ENCODE measurements at regions not wholly inside any gene's neighbourhood (a gene's known extent, or its start where the extent isn't known, plus 50 kb on each side); places are given as distances from the start of the nearest gene placed in this dataset.

- H3K4me3 Mint-ChIP-seq: no peak overlapping the region
- no peak overlapping the region for H3K27ac Mint-ChIP-seq
- peaks cover 38% of the 10 kb centered on the region for H3K27me3 Mint-ChIP-seq
- peaks cover 4% of the 10 kb centered on the region for H3K9me3 Mint-ChIP-seq
- H3K4me1 Mint-ChIP-seq: no peaks in the 10 kb centered on the region
- ATAC-seq: no peak
- H3K36me3 Mint-ChIP-seq: no peaks in the 10 kb centered on the region
Observed at GRCh38 chr5:172505845-172506244, 51.5 kb upstream of the SH3PXD2B start.

GRCh38 chr5:172505403-172505759 is 51.1 kb upstream of the SH3PXD2B start:
- H3K27me3 Mint-ChIP-seq: peaks cover 38% of the 10 kb centered on the region
- H3K4me3 Mint-ChIP-seq: no peak overlapping the region
- no peak for ATAC-seq
- H3K36me3 Mint-ChIP-seq: no peaks in the 10 kb centered on the region
- H3K27ac Mint-ChIP-seq: no peak overlapping the region
- no peaks in the 10 kb centered on the region for H3K9me3 Mint-ChIP-seq
- H3K4me1 Mint-ChIP-seq: no peaks in the 10 kb centered on the region

GRCh38 chr5:172504701-172505402 is 50.5 kb upstream of the SH3PXD2B start:
- ATAC-seq: no peak
- H3K4me1 Mint-ChIP-seq: no peaks in the 10 kb centered on the region
- no peaks in the 10 kb centered on the region for H3K9me3 Mint-ChIP-seq
- H3K27me3 Mint-ChIP-seq: peaks cover 38% of the 10 kb centered on the region
- H3K27ac Mint-ChIP-seq: no peak overlapping the region
- H3K4me3 Mint-ChIP-seq: no peak overlapping the region
- H3K36me3 Mint-ChIP-seq: no peaks in the 10 kb centered on the region

- H3K36me3 Mint-ChIP-seq: no peaks in the 10 kb centered on the region
- no peaks in the 10 kb centered on the region for H3K9me3 Mint-ChIP-seq
- ATAC-seq: no peak
- no peaks in the 10 kb centered on the region for H3K4me1 Mint-ChIP-seq
- H3K4me3 Mint-ChIP-seq: no peak overlapping the region
- no peak overlapping the region for H3K27ac Mint-ChIP-seq
- H3K27me3 Mint-ChIP-seq: peaks cover 37% of the 10 kb centered on the region
Observed at GRCh38 chr5:172503925-172504700, 49.8 kb upstream of the SH3PXD2B start.
